HG02973 (cell line): ENCODE measurements at regions not wholly inside any gene's neighbourhood (a gene's known extent, or its start where the extent isn't known, plus 50 kb on each side); places are given as distances from the start of the nearest gene placed in this dataset.
A peak's percentile ranks its signal among the peaks of the same experiment; 100 is the strongest.

ENCODE experiments used
- ATAC-seq: cut with Tn5 transposase; IDR thresholded peaks from one replicate; pipeline ENCODE4 v1.9.1; 2021; ENCODE audit warnings: moderate library complexity; ENCODE audit not compliant: unreplicated experiment

GRCh38 chr3:104582092-104582491, 784.6 kb upstream of the ALCAM start:
- no peak for ATAC-seq

- ATAC-seq = no peak
These were observed 782.0 kb upstream of the ALCAM start for GRCh38 chr3:104584682-104585081.

DNA sequence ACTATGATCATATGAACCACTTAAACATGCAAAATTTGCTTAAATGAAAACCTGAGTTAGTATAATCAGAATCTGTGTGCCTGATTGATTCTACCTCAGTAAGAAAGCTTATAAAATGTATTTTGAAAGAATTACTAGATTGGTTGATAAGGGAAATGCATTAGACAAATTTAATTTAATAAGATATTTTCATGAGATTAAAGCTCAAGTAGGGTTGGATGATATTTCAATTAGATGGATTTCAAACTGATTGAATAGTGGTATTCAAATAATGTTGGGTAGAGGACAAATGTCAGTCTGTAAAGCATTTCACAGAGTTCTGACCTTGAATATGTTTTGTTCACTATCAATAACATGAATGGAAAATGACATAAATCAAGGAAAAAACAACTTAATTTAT, 780.4 kb upstream of the ALCAM start:
- no peak for ATAC-seq

- no peak for ATAC-seq
These were observed 778.3 kb upstream of the ALCAM start for GRCh38 chr3:104588442-104588841.

GRCh38 chr3:104591776-104592175, 774.9 kb upstream of the ALCAM start:
- no peak for ATAC-seq

- no peak for ATAC-seq
These were observed 772.2 kb upstream of the ALCAM start for GRCh38 chr3:104594491-104594890.

DNA sequence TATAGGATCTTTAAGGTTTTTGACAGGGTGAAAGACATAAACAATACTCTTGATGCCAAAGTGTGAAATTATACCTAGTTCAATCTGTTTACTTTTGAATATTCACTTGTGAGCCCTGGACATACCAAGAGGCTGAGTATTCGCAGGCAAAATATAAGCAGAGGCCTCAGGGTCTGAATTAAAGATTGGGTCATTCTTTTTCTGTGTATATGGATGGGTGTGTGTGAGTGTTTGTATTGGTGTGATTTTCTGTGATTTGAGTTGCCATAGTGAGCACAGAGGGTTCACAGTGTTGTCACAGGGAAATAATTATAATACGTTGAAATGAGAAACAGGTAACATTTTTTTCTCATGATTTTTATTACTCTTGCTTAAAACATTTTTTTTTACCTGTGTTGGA, 770.7 kb upstream of the ALCAM start:
- no peak for ATAC-seq

GRCh38 chr3:104596551-104596950, 770.2 kb upstream of the ALCAM start:
- peak; percentile 78 for ATAC-seq

GRCh38 chr3:104598848-104599511, 767.7 kb upstream of the ALCAM start:
- ATAC-seq = no peak

DNA sequence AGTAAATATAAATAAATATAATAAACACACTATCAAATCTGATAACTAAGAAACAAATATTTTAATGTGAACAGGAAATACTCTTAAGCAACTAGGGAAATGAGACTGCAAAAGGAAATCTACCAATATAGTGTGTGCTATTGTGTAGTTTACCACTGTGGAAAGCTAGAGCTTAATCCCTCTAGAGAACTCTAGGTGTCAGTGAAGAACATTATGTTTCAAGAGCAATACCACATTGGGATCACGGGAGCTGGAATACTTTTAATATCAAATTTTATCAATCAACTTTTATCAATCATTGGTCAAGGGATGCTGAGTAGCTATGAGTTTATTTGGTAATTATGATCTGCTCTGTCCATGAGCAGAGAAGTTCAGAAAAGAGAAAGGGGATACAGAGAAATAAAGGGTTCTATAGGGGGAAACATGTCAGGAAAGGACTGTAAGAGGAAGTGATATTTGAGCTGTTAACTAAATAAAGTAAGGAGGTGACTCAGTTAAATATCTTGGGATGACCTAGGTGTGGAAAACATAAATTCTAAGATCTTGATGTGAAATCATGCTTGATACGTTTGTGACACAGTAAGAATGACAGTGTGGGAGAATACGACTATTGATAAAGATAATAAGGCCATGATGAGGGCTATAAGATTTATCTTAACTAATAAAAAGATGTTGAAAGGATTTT, 762.2 kb upstream of the ALCAM start:
- ATAC-seq = no peak

DNA sequence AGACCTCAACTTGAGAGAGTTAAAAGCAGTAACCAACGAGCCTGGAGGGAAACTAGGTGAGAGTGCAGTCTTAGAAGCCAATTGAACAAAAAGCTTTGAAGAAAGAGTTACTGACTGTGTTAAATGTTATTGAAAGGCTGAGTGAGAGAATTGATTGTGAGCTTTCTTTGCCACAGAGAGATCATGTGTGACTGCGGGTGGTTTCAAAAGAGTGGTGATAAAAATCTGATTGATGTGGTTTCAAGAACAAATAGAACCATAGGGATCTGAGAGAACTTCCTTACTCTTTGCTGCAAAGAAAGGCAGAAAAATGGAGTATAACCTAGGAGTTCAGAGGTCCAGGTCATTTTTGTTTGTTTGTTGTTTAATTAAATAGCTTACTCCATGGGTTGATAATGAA, 759.9 kb upstream of the ALCAM start:
- no peak for ATAC-seq

GRCh38 chr3:104610730-104611652, 755.7 kb upstream of the ALCAM start:
- ATAC-seq = no peak

DNA sequence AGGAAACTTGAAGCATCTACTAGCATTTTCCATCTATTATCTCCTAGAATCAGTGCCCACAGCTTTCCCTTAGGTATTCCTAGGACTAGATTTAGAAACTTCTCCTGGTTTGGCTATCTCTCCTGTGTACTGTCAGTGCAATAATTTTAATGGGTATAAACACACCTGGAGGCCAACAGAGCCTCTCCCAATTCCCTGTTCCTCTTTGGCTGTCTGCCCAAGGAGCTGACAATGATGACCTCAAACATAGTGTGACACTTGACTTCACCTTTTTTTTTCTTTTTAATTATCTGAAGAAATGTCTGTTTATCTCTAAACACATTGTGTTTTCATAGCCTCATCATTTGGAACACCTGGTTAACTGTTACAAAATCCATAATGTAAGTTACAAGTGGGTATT, 754.5 kb upstream of the ALCAM start:
- no peak for ATAC-seq

- ATAC-seq = no peak
These were observed 752.1 kb upstream of the ALCAM start for GRCh38 chr3:104614564-104614963.

DNA sequence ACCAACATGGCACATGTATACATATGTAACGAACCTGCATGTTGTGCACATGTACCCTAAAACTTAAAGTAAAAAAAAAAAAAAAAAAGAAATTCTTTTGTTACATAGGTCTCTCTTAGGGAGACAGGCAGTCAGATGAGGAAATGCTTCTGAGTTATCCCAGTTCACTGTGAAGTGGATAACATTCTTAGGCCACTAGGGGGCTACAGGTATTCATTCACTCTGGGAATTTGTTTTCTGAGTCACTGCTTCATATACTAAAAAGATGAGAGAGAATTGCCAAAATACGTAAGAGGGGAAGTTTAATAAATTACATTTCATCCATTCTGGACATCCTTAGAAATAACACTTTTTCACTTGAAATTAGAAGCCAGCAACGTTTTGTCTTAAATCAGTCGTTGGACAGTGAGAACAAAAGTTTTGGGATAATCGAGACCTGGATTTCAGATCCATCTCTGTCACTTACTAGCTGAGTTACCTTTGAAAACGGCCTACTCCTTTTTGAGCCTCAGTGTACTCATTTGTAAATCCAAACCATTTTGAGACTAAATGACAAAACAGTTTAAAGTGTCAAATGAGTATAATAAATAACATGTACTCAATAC, 738.4 kb upstream of the ALCAM start:
- no peak for ATAC-seq

DNA sequence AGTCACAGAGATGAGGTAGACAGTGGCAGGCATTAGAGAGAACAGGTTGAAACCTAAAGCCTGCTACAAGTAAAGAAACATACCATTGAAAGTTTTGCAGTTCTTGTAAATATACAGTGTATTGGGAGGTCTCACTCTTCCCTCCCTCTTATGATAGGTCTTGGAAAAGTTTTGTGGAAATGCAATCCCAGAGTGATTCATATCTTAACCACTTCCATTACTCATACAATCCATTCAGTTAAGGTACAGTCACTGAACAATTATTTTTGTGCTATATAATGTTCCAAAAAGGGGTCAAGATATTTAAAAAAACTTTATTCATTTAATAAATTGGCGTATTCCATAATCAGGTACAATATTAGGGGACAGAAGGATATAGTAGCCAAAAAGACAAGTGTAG, 737.7 kb upstream of the ALCAM start:
- ATAC-seq = no peak

DNA sequence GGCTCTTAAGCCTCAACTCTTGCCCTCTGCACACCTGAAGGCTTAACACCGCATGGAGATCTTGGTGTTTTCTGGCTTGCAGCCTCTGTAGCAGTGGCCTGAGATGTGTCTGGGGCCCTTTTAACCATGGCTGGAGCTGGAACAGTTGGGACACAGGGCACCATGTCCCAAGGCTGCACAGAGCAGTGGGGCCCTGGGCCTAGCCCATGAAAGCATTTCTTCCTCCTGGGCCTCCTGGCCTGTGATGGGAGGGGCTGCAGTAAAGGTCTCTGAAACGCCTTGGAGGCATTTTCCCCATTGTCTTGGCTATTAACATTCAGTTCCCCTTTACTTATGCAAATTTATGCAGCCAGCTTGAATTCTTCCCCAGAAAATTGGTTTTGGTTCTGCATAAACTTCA, 735.5 kb upstream of the ALCAM start:
- ATAC-seq = no peak

GRCh38 chr3:104632521-104632920, 734.2 kb upstream of the ALCAM start:
- no peak for ATAC-seq

- ATAC-seq = no peak
These were observed 733.8 kb upstream of the ALCAM start for GRCh38 chr3:104632947-104633346.

DNA sequence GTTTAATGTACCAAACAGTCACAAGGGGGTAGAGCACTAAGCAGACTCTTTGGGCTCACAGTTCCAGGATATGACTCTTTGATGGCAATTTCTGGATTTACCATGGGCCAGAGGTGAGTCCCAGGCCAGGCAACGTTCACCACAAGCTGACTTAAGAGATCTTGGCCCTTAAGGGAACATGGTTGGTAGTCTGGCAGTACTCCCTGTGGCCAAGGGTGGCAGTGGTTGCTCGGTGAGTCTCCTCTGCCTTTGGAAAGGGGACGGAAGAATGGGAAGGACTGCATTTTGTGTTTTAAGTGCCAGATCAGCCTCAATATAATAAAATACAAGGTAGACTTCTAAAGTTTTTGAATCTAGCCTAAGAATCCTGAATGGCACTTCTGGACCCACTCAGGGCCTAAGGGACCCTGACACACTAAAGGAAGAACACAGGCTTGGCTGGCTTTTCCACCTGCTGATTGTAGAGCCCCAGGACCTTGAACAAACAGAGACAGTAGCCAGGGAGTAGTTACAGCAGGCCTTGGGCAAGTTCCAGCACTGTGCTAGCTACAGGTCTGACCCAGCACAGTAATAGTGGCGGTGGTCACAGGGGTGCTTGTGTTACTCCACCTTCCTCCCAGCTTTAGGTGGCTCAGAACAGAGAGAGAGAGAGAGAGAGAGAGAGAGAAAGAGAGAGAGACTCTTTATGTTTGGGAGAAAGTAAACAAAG, 730.7 kb upstream of the ALCAM start:
- no peak for ATAC-seq

- no peak for ATAC-seq
These were observed 723.9 kb upstream of the ALCAM start for GRCh38 chr3:104642827-104643226.
